HG03103 (cell line): ENCODE measurements at regions not wholly inside any gene's neighbourhood (a gene's known extent, or its start where the extent isn't known, plus 50 kb on each side); places are given as distances from the start of the nearest gene placed in this dataset.

Source experiments
- ATAC-seq: cut with Tn5 transposase; IDR thresholded peaks from one replicate; pipeline ENCODE4 v1.9.1; 2021; ENCODE audit warnings: low read depth; ENCODE audit not compliant: unreplicated experiment

GRCh38 chr17:77388384-77389306 lies 247.9 kb downstream of the SEC14L1 start:
- ATAC-seq = no peak

- no peak for ATAC-seq
Measured at GRCh38 chr17:77390870-77391269, 250.1 kb downstream of the SEC14L1 start.

GRCh38 chr17:77391668-77392375 lies 251.1 kb downstream of the SEC14L1 start:
- ATAC-seq = no peak

GRCh38 chr17:77392376-77393273 lies 251.9 kb downstream of the SEC14L1 start:
- no peak for ATAC-seq

GRCh38 chr17:77393274-77393600 lies 252.5 kb downstream of the SEC14L1 start:
- no peak for ATAC-seq

GRCh38 chr17:77393867-77394539 lies 253.2 kb downstream of the SEC14L1 start:
- no peak for ATAC-seq

- ATAC-seq = no peak
Measured at GRCh38 chr17:77394540-77395295, 253.9 kb downstream of the SEC14L1 start.

- no peak for ATAC-seq
Measured at GRCh38 chr17:77395501-77396048, 254.8 kb downstream of the SEC14L1 start.

- no peak for ATAC-seq
Measured at GRCh38 chr17:77396610-77397009, 255.8 kb downstream of the SEC14L1 start.

- ATAC-seq = no peak
Measured at GRCh38 chr17:77398274-77398673, 257.5 kb downstream of the SEC14L1 start.

GRCh38 chr17:77399319-77399957 lies 258.7 kb downstream of the SEC14L1 start:
- no peak for ATAC-seq

- no peak for ATAC-seq
Measured at GRCh38 chr17:77400445-77400870, 259.7 kb downstream of the SEC14L1 start.

GRCh38 chr17:77402159-77402731 lies 261.5 kb downstream of the SEC14L1 start:
- no peak for ATAC-seq

- no peak for ATAC-seq
Measured at GRCh38 chr17:77403854-77404253, 263.1 kb downstream of the SEC14L1 start.

GRCh38 chr17:77404812-77405581 lies 264.2 kb downstream of the SEC14L1 start:
- peak; percentile 43 for ATAC-seq

- no peak for ATAC-seq
Measured at GRCh38 chr17:77405867-77406732, 265.3 kb downstream of the SEC14L1 start.
